Stimulated activated CD4-positive, alpha-beta T cell treated with anti-CD3 and anti-CD28 coated beads, Interleukin-1b, Interleukin-23, amount 100 ng/mL, for 48 hours (primary cell): ENCODE measurements at regions not wholly inside any gene's neighbourhood (a gene's known extent, or its start where the extent isn't known, plus 50 kb on each side); places are given as distances from the start of the nearest gene placed in this dataset.
"Not testable (repeated sequence)": the region's sequence is repeated elsewhere in the genome, so short reads cannot be mapped to it uniquely, and the experiment has no call there.

ENCODE experiments used
- DNase-seq: peaks from one replicate; pipeline ENCODE4 v3.0.0-alpha.2; 2020

DNA sequence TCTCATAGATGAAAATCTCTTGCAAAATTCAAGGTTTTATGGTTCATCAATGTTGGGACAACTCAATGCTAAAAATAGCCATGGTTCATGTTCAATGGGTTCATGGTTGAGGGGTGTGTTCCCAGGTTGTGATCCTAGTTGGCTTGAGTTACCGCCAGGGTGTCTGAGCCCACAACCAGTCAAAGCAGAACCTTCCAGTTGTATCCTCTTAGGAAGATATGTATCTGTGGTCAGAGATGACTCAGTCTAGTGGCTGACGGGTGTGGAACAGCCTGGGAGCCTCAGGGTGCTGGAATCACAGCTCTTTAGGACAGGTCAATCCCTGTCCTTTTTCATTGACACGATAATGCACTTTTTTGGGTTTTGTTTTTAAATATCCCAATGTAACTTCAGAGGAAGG is 192.3 kb upstream of the NR3C2 start:
- no peak for DNase-seq

DNA sequence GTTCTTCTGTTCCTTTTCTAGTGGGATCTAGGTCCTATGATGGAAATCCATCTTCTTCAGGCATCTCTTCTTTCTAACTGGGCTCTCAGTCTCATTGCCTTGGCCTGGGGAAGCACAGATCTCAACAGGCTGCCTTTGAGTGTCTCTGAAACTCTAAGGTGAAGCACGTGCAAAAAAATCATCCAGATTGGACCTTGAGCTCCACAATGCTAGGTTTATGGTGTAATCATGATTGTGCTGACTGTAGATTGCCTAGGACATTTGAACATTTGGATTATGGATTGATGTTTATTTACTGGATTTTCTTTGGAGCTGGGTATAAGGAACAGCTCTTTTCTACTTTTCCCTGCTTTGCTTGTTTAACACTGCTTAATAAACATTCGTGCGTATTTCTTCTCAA is 191.5 kb upstream of the NR3C2 start:
- no peak for DNase-seq

DNA sequence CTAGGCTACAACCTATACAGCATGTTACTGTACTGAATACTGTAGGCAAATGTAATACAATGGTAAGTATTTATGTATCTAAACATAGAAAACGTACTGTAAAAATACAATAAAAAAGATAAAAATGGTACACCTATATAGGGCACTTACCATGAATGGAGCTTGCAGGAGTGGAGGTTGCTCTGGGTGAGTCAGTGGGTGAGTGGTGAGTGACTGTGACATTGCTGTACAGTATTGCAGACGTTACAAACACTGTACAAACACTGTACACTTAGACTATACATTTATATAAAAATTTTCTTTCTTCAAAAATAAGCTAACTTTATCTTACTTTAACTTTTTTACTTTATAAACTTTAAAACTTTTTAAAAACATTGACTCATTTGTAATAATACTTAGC is 190.3 kb upstream of the NR3C2 start:
- DNase-seq = no peak

DNA sequence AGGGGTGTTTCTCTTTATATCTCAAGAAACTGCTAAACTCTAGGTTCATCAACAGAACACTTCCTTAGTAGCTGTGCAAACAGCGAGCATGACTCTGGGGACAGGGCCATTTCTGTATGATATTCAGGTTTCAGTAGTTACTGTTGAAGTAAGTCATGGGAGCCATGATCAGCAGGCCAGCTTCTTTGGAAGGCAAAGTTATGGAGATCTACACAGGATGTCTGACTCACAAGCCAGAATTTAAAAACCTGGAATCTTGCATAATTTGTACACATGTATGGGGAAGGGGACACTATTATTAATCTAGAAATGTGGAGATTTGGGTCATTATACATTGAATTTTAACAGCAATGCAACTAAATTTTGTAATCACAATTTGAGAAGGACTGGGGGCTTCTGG is 187.8 kb upstream of the NR3C2 start:
- DNase-seq = no peak

DNA sequence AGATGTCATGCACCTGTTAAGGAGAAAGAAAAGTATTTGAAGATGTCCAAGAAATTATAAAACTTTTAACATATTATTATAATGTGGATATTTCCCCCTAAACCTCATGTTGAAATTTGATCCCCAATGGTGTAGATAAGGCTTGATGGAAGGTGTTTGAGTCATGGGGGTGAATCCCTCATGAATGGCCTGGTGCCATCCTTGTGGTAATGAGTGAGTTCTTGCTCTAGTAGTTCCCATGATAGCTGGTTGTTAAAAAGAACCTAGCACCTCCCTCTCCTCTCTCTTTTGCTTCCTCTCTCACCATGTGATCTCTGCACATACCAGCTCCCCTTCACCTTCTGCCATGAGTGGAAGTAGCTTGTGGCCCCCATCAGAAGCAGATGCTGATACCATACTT is 176.6 kb upstream of the NR3C2 start:
- no peak for DNase-seq

DNA sequence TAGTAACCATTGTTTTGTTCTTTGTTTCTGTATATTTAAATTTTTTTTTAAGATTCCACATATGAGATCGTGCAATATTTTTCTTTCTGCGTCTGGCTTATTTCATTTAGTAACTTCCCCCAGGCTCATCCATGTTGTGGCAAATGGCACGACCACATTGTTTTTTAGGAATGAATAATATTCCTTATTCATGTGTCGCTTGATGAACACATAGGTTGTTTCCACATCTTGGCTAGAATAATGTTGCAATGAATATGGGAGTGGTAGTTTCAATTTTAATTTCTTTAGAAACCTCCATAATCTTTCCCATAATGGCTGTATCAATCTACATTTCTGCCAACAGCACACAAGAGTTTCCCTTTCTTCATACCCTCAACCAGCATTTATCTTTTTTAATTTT is 166.8 kb upstream of the NR3C2 start:
- no peak for DNase-seq

DNA sequence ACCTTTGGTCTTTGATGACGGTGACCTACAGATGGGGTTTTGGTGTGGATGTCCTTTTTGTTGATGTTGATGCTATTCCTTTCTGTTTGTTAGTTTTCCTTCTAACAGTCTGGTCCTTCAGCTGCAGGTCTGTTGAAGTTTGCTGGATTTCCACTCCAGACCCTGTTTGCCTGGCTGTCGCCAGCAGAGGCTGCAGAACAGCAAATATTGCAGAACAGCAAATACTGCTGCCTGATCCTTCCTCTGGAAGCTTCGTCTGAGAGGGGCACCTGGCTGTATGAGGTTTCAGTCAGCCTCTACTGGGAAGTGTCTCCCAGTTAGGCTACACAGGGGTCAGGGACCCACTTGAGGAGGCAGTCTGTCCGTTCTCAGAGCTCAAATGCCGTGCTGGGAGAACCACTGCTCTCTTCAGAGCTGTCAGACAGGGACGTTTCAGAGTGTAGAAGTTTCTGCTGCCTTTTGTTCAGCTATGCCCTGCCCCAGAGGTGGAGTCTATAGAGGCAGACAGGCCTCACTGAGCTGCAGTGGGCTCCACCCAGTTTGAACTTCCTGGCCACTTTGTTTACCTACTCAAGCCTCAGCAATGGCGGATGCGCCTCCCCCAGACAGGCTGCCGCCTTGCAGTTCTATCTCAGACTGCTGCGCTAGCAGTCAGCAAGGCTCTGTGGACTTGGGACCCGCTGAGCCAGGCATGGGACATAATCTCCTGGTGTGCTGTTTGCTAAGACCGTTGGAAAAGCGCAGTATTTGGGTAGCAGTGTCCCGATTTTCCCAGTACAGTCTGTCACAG is 156.4 kb upstream of the NR3C2 start:
- not testable (repeated sequence) for DNase-seq

DNA sequence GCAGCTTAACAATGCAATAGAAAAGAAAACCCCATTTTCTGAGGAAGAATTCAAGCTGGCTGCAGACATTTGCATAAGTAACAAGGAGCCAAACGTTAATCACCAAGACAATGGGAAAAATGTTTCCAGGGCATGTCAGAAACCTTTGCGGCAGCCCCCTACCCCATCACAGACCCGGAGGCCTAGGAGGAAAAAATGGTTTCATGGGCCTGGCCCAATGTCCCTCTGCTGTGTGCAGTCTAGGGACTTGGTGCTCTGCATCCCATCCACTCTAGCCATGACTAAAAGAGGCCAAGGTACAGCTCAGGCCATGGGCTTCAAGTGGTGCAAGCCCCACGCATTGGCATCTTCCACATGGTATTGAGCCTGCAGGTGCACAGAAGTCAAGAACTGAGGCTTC is 147.0 kb upstream of the NR3C2 start:
- no peak for DNase-seq

DNA sequence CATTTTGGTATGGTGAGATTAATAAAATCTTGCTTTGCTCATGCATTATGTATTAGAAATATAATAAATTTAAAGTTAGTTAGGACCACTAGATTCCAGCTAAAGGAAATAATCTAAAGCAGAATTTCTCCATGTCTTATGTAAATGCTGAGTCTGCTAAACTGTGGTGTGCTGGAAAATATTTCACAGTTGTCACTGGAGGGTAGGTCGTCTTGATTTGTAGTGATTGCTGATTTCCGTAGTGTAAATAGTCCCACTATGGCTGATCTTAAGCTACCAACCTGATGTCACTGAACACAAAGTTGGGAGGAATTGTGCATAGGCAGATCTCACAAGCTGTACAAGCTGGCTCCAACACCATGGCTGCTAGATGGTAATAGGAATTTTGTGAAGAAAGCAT is 133.4 kb upstream of the NR3C2 start:
- DNase-seq = no peak

DNA sequence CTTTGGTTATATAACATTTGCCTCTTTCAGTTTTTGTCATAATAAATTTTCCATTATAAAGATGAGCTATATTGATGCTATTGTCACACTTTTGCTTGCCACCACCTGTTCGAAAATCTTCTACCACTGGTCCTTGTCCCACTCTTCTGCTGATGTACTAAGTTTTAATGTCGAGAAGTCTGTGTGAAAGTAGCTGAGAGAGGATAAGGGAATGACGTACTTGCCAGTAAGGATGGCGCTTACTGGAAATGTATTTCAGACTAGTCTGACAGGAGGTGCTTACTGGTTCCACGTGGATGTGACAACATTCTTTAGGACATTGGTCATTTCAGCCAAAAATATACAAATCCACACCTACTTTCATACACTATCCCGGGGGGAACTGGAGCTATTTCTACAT is 132.7 kb upstream of the NR3C2 start:
- no peak for DNase-seq

DNA sequence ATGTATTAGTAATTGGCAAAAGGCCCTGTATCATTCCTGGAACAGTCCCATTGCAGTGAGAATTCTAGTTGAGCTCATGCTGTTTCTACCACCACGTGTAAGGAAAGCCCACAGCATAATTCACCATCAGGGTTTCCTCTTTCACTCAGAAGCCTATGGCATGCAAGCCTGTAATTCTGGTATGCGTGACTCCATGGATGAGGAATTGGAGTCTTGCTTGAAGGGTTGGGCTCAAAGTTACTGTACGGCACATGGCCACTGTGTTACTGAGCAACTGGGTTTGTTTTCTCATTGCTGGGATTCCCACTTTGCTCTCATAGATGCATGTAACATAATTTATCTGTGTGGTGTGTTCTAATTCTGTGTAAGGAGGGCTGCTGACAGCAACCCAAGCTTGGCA is 132.3 kb upstream of the NR3C2 start:
- no peak for DNase-seq

DNA sequence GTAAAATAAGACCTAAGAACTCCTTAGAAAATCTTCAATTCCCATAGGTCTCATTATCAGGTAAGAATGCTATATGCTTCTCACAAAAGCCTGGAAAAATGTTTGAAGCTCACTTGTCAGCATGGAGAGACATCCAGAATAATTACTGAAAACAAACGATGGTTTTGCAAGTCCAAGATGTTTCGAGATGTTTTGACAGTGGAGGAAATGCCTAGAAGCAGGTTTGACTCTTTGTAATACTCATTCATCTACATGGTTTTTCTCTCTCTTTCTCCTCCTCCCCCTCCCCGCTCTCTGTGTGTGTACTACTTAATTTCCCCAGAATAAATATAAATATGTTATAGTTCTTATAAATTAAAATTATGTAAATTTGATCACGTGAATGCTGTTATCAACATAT is 131.9 kb upstream of the NR3C2 start:
- DNase-seq = no peak

DNA sequence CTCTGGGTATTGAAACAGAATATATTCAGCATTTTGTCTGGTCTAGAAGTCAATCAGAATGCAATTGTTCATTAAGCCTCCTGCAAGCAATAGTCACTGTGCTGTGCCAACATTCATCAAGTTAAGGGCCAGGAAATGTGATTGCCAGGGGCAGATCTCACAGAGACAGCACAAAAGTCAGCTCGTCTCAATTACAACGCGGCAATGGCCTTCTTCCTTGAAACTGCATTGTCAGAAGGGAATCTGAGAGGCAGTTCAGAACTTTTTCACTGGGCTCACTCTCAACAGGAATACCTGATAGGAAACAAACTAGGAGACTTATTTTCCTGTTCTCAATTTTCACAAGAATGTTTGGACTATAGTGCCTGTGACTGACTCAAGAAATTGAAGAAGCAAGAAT is 131.1 kb upstream of the NR3C2 start:
- no peak for DNase-seq

DNA sequence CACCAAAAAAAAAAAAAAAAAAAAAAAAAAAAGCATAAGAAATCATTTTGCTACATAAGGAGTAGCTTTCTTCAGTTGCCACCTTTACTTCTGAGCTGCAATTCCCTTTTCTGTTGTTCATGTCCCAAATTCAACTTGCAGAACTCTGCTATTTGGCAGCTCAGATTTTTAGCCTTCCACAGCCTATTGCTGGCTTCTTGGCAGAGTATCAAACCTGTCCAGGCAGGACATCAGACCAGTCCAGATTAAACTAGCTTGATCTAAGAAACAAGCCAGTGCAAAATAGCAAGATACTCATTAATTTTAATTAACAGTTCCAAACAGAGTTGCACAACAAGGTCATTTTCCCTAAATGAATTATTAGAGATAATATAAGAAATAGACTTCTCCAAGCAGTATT is 123.6 kb upstream of the NR3C2 start:
- DNase-seq = no peak

DNA sequence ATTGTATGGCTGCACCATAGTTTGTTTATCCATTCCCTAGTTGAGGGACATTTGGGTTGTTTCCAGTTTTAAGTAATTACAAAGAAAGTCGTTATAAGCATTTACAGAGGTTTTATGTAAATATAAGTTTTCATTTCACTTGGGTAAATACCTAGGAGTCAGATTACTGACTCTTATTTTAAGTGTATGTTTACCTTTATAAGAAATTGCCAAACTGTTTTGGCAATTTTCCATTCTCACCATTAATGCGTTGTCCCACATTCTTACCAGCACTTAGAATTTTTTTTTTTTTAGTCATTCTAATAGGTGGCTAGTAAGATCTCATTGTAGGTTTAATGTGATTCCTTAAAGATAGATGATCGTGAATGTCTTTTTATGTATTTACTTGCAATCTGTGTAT is 121.5 kb upstream of the NR3C2 start:
- DNase-seq = no peak

DNA sequence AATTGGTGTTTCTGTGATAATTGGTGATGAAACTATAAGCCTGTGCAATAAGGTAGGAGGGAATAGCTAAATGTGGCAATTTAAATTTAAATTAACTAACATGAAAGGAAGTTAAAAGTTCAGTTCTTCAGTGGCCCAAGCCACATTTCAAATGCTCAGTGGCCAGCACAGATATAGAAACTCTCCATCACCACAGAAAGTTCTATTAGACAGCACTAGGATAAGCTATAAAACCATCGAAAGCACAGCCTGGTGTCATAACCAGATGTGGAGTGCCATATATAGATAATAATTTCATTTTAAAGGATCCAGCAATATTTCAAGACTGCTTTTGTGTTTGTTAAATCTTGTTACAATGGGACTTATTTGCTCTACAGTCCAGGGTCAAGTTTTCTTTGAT is 119.3 kb upstream of the NR3C2 start:
- no peak for DNase-seq

DNA sequence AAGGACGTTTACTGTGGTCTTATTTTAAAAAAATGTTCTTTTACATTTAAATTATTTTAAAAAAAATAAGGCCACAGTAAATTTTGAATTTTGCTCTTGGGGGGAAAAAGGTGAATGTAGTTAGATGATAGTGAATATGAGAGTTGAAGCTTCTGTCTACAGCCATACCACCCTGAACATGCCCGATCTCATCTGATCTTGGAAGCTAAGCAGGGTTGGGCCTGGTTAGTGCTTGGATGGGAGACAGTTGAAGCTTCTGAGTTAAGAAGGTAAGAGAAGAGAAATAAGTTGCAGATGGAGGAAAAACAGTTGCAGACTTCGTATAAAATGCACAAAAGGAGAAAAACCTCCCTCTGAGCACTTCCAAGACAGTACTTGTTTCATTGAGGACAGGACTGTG is 115.6 kb upstream of the NR3C2 start:
- no peak for DNase-seq

DNA sequence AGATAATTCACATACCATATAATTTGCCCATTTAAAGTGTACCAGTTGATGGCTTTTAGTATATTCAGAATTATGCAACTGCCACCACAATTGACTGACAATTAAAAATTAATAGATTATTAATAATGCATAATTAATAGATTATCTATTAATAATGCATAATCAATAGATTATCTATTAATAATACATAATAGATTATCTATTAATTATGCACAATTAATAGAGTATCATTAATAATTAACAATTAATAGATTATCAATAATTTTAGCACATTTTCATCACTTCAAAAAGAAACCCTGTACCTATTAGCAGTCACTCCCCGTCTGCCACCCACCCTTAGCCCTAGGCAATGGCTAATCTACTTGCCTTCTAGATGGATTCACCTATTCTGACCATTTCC is 108.6 kb upstream of the NR3C2 start:
- no peak for DNase-seq

DNA sequence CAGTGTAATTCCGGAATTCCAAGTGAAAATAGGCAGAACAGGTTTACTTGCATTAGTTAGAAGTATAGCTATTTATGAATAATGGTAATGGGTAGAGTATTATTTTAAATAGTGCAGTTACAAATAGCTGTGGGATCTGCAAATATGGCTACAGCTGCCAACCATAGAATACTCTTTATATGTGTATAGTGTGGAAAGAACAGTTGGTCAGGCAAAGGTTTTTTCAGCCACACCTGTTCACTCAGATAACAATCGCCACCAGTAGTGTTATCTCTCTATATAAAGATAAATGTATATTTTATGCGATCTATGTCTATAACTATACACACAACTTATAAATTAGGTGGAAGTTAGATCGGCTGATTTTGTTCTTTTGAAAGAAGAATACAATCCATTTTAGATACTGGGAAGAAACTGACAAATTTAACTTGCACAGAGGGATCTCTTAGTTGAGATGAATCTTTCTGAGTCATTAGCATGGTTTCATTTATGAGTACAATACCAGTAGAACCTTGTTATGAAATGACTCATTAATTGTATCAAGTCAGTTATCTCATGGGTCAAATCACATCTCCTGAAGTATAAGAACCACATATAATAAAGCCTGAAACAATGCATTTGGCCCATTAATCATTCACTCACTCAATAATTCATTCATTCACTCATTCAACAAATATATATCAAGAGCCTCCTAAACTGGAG is 100.9 kb upstream of the NR3C2 start:
- no peak for DNase-seq

DNA sequence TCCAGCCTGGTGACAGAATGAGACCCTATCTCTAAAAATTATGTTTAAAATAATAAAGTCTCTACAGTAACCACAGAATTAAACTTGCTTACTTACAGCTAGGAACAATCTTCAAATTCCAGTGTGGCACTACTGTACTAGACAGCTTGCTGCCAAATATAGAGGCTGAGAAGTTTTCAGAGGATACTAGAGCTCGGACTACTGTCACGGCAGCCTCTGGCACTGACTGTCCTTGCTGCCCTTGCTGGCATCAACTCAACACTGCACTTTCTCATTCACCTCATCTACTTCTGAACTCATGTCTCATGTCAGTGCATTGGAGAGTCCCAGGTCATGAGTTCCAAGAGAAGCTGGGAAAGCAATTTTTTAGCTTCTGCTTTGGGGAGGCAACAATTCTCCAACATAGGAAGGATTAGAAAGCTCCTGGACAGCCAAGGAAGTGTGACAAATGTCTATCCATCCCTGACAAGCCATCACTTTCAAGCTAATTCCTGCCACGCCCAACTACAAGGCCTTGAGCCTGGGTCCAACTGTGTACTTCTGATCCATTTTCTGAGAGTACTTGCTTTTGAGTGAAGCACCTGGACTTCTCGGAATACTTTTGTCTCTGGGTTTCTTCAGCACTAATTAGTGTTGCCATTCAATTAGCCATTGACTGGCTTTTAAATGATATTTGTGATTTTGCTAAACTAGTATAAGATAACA is 98.6 kb upstream of the NR3C2 start:
- DNase-seq = no peak

DNA sequence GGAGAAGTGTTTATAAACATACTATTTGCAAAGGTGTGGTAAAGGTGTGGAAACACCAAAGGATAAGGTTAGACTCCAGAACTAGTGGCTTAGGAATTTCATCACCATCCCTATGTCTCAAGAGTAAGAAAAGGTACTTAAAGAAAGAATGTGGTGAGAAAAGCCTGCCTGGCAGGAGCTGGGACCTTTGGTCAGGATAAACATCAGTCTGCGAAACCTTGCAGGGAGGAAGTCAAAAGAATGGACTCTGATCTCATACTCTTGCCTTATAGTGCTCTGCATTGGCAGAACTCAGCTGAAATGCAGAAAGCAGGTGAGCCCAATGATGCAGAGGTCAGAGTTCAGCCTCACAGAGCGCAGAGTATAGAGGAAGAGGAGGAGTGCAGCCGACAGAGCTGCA is 97.2 kb upstream of the NR3C2 start:
- DNase-seq = no peak

DNA sequence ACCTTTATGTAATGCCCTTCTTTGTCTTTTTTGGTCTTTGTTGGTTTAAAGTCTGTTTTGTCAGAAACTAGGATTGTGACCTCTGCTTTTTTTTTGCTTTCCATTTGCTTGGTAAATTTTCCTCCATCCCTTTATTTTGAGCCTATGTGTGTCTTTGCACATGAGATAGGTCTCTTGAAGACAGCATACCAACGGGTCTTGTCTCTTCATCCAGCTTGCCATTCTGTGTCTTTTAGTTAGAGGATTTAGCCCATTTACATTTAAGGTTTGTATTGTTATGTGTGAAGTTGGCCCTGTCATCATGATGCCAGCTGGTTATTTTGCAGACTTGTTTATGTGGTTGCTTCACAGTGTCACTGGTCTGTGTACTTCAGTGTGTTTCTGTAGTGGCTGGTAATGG is 91.6 kb upstream of the NR3C2 start:
- not testable (repeated sequence) for DNase-seq

DNA sequence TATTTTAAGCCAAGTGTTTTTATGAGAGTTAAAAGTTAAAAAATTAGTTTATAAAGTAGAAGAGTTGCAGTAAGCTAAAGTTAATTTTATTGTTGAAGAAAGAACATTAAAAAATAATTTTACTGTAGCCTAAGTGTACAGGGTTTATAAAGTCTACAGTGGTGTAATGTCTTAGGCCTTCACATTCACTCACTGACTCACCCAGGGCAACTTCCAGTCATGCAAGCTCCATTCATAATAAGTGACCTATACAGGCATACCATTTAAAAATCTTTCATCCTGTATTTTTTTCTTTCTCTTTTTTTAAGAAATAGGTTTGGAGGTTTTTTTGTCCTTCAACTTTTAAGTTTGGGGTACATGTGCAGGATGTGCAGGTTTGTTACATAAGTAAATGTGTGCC is 87.9 kb upstream of the NR3C2 start:
- no peak for DNase-seq

DNA sequence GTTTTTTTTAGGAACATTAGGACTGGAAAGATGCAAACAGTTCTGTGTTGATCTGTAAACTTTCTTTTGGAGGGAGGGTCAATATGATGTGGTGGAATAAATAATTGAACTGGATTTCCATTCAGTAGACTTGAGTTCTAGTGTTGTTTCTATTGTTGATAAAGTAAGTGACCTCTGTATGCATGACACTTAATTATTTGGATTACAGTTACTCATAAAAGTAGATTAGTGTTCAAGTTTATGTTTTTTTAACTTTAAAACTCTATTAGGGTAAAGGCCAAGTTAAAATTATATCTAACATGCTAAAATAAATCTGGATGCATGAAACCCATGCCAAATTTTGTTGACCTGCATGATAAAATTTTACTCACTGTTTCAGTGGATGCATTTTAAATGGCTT is 85.4 kb upstream of the NR3C2 start:
- no peak for DNase-seq
